Upper lobe of right lung (tissue), 1 donor: ENCODE measurements at regions not wholly inside any gene's neighbourhood (a gene's known extent, or its start where the extent isn't known, plus 50 kb on each side); places are given as distances from the start of the nearest gene placed in this dataset.
A peak's percentile ranks its signal among the peaks of the same experiment; 100 is the strongest.
"Not testable (repeated sequence)": the region's sequence is repeated elsewhere in the genome, so short reads cannot be mapped to it uniquely, and the experiment has no call there.

Source experiments
- ATAC-seq: fragments of 200-7000 bp; cut with Tn5 transposase; one replicate; pipeline ENCODE4 v1.9.1; 2020; ENCODE audit warnings: mild to moderate bottlenecking, moderate library complexity
- DNase-seq: peaks from one replicate; pipeline ENCODE4 v3.0.0-alpha.2; 2020
- H3K27ac ChIP-seq: fragments of 200-600 bp; one replicate; pipeline ENCODE4 v1.8.0; 2022
- H3K27me3 ChIP-seq: fragments of 200-600 bp; one replicate; pipeline ENCODE4 v1.8.0; 2022; ENCODE audit warnings: mild to moderate bottlenecking
- H3K36me3 ChIP-seq: fragments of 200-600 bp; one replicate; pipeline ENCODE4 v1.8.0; 2022
- H3K4me1 ChIP-seq: fragments of 200-600 bp; one replicate; pipeline ENCODE4 v1.8.0; 2022
- H3K4me3 ChIP-seq: fragments of 200-600 bp; one replicate; pipeline ENCODE4 v1.8.0; 2022; ENCODE audit warnings: mild to moderate bottlenecking
- H3K9me3 ChIP-seq: fragments of 200-600 bp; one replicate; pipeline ENCODE4 v1.8.0; 2022
- CTCF ChIP-seq: fragments of 200-600 bp; IDR thresholded peaks from one replicate; pipeline ENCODE4 v1.8.0; 2022; ENCODE audit warnings: antibody characterized with exemption
- intact Hi-C: fragments of 100-400 bp; cut with DNase I; formaldehyde crosslinking; loops from one replicate; pipeline ENCODE4 v1.11.0; 2022
- donor health status: DM: no; HTN: yes; CAD: no; lungs with severe emphysema.

DNA sequence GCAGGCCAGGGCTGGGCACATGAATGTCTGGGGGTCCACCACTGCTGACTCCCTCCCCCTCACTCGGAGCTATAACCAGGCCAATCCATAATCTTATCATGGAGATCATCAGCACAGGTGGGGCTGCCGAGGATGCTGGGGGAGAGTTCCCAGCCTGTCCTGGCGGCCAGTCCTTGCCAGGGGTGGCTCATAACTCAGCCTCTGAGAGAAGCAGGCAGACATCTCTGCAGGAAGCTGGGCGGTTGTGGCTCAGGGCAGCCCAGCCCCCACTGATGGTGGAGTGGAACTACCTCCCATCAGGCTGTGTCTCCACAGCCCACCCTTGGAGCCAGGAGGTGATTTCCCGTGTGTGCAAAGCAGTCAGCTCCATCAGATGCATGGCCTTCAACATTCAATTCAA, 109.4 kb upstream of the ZNF92 start:
- no peak overlapping the region for H3K27ac ChIP-seq
- DNase-seq (peak; percentile 46), ATAC-seq (no peak)
- no peaks in the 10 kb centered on the region for H3K9me3 ChIP-seq
- peaks cover 1% of the 10 kb centered on the region for H3K4me1 ChIP-seq
- H3K4me3 ChIP-seq, result no peak overlapping the region
- TF ChIP-seq CTCF, result no peak
- intact Hi-C loops, result no loop called here
- H3K27me3 ChIP-seq, result peaks cover 9% of the 10 kb centered on the region
- H3K36me3 ChIP-seq, result no peaks in the 10 kb centered on the region

DNA sequence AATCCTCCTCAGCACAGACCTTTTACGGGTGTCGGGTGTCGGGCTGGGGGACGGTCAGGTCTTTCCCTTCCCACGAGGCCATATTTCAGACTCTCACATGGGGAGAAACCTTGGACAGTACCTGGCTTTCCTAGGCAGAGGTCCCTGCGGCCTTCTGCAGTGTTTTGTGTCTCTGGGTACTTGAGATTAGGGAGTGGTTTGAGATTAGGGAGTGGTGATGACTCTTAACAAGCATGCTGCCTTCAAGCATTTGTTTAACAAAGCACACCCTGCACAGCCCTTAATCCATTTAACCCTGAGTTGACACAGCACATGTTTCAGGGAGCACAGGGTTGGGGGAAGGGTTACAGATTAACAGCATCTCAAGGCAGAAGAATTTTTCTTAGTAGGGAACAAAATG, 113.0 kb upstream of the ZNF92 start:
- H3K27ac ChIP-seq, H3K27me3 ChIP-seq, H3K36me3 ChIP-seq, H3K9me3 ChIP-seq, intact Hi-C loops, H3K4me3 ChIP-seq, ATAC-seq, H3K4me1 ChIP-seq: not testable (repeated sequence)
- DNase-seq, result peak; percentile 28

DNA sequence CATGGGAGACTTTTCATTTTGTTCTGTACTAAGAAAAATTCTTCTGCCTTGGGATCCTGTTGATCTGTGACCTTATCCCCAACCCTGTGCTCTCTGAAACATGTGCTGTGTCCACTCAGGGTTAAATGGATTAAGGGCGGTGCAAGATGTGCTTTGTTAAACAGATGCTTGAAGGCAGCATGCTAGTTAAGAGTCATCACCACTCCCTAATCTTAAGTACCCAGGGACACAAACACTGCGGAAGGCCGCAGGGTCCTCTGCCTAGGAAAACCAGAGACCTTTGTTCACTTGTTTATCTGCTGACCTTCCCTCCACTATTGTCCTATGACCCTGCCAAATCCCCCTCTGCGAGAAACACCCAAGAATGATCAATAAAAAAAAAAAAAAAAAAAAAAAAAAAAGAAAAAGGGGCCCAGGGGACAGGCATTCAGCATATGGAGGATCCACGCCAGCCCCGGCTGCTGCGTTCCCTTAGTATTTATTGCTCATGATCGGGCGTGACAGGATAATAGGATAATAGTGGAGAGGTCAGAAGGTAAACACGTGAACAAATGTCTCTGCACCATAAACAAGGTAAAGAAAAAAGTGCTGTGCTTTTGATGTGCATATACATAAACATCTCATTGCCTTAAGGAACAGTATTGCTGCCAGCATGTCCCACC, 113.7 kb upstream of the ZNF92 start:
- intact Hi-C loops, H3K36me3 ChIP-seq, H3K4me1 ChIP-seq, ATAC-seq, H3K9me3 ChIP-seq, H3K27me3 ChIP-seq, DNase-seq, H3K4me3 ChIP-seq, H3K27ac ChIP-seq: not testable (repeated sequence)

- H3K36me3 ChIP-seq, result no peaks in the 10 kb centered on the region
- H3K27ac ChIP-seq, result no peak overlapping the region
- no peaks in the 10 kb centered on the region for H3K27me3 ChIP-seq
- no peak for ATAC-seq
- no peak for DNase-seq
- H3K4me3 ChIP-seq, result no peak overlapping the region
- no peaks in the 10 kb centered on the region for H3K9me3 ChIP-seq
- TF ChIP-seq CTCF, result no peak
- intact Hi-C loops, result no loop called here
- H3K4me1 ChIP-seq, result peaks cover 4% of the 10 kb centered on the region
Observed at GRCh38 chr7:65254061-65254460, 119.6 kb upstream of the ZNF92 start.

- no peak overlapping the region for H3K27ac ChIP-seq
- TF ChIP-seq CTCF, result no peak
- ATAC-seq (peak; percentile 90), DNase-seq (peak; percentile 86)
- H3K9me3 ChIP-seq, result no peaks in the 10 kb centered on the region
- H3K4me1 ChIP-seq, result peaks cover 4% of the 10 kb centered on the region
- peak overlapping the region; percentile 63 for H3K4me3 ChIP-seq
- intact Hi-C loops, result no loop called here
- H3K36me3 ChIP-seq, result no peaks in the 10 kb centered on the region
- H3K27me3 ChIP-seq, result no peaks in the 10 kb centered on the region
Observed at GRCh38 chr7:65251851-65252620, 121.6 kb upstream of the ZNF92 start.

- no peaks in the 10 kb centered on the region for H3K36me3 ChIP-seq
Observed at GRCh38 chr7:65250697-65251395, 122.8 kb upstream of the ZNF92 start.

More at GRCh38 chr7:65250697-65251395, 122.8 kb upstream of the ZNF92 start:
- intact Hi-C loops, result no loop called here
- Histone ChIP-seq H3K4me1 (peaks cover 4% of the 10 kb centered on the region), H3K9me3 (no peaks in the 10 kb centered on the region), H3K27me3 (no peaks in the 10 kb centered on the region), H3K27ac (no peak overlapping the region), H3K4me3 (no peak overlapping the region)
- no peak for TF ChIP-seq CTCF
- ATAC-seq (no peak), DNase-seq (no peak)
